Smooth muscle cell (in vitro differentiated cells): ENCODE measurements at regions not wholly inside any gene's neighbourhood (a gene's known extent, or its start where the extent isn't known, plus 50 kb on each side); places are given as distances from the start of the nearest gene placed in this dataset.

ENCODE experiments used
- DNase-seq: peaks from one replicate; lab custom pipeline; 2025; ENCODE audit not compliant: unreplicated experiment; lab: John Stamatoyannopoulos, UW
- H2AFZ ChIP-seq: fragments of 200-600 bp; sonication (generic); 2 replicates; pipeline ENCODE4 v1.6.0; 2016; ENCODE audit warnings: antibody characterized with exemption, low read depth, mild to moderate bottlenecking
- H3F3A ChIP-seq: fragments of 200-600 bp; sonication (generic); 2 replicates; pipeline ENCODE4 v1.6.0; 2017; ENCODE audit warnings: antibody characterized with exemption, low read depth
- H3K27ac ChIP-seq: fragments of 200-600 bp; sonication (generic); 2 replicates; pipeline ENCODE4 v1.5.1; 2016; ENCODE audit warnings: low read depth, mild to moderate bottlenecking
- H3K27me3 ChIP-seq: fragments of 200-600 bp; sonication (generic); 2 replicates; pipeline ENCODE4 v1.6.1; 2016; ENCODE audit warnings: low read depth, mild to moderate bottlenecking
- H3K36me3 ChIP-seq: fragments of 200-600 bp; sonication (generic); 2 replicates; pipeline ENCODE4 v1.5.1; 2016; ENCODE audit warnings: low read depth
- H3K4me1 ChIP-seq: fragments of 200-600 bp; sonication (generic); 2 replicates; pipeline ENCODE4 v1.5.1; 2016; ENCODE audit warnings: low read depth
- H3K4me2 ChIP-seq: fragments of 200-600 bp; sonication (generic); 2 replicates; pipeline ENCODE4 v1.6.0; 2016; ENCODE audit warnings: mild to moderate bottlenecking
- H3K4me3 ChIP-seq: fragments of 200-600 bp; sonication (generic); 2 replicates; pipeline ENCODE4 v1.5.1; 2016; ENCODE audit warnings: mild to moderate bottlenecking
- H3K79me2 ChIP-seq: fragments of 200-600 bp; sonication (generic); 2 replicates; pipeline ENCODE4 v1.6.0; 2016; ENCODE audit warnings: low read depth, mild to moderate bottlenecking
- H3K9ac ChIP-seq: fragments of 200-600 bp; sonication (generic); 2 replicates; pipeline ENCODE4 v1.6.0; 2016; ENCODE audit warnings: low read depth
- H3K9me3 ChIP-seq: fragments of 200-600 bp; sonication (generic); replicated peaks from 2 replicates; pipeline ENCODE4 v1.5.1; 2016; ENCODE audit warnings: low read depth
- H4K20me1 ChIP-seq: fragments of 200-600 bp; sonication (generic); 2 replicates; pipeline ENCODE4 v1.6.0; 2016; ENCODE audit warnings: low read depth
- CTCF ChIP-seq: fragments of 200-600 bp; sonication (generic); IDR thresholded peaks from 2 replicates; pipeline ENCODE4 v1.5.1; 2017; ENCODE audit warnings: borderline replicate concordance, mild to moderate bottlenecking, antibody characterized with exemption; ENCODE audit not compliant: insufficient read depth, poor library complexity, severe bottlenecking
- WGBS: methylation state at CpG from one replicate; pipeline ENCODE4 v1.1.7; 2016; ENCODE audit warnings: low lambda C conversion rate; 5-methylcytosine and 5-hydroxymethylcytosine counted together

- Histone ChIP-seq H3K4me2 (no peak overlapping the region), H2AFZ (no peak overlapping the region), H3K79me2 (no peaks in the 10 kb centered on the region), H3K27ac (no peak overlapping the region), H3K9me3 (no peaks in the 10 kb centered on the region), H4K20me1 (no peaks in the 10 kb centered on the region), H3K9ac (no peak overlapping the region), H3K27me3 (peaks cover 32% of the 10 kb centered on the region), H3K4me1 (no peaks in the 10 kb centered on the region), H3K4me3 (no peak overlapping the region), H3K36me3 (no peaks in the 10 kb centered on the region), H3F3A (no peaks in the 10 kb centered on the region)
- TF ChIP-seq CTCF: no peak
- WGBS: 93% methylated on average over 14 of the region's 14 CpGs
- no peak for DNase-seq
Observed at GRCh38 chr2:238773472-238773871, 74.4 kb upstream of the TWIST2 start.

GRCh38 chr2:238774071-238774470 lies 73.8 kb upstream of the TWIST2 start:
- Histone ChIP-seq H3K9ac (no peak overlapping the region), H2AFZ (no peak overlapping the region), H3K9me3 (no peaks in the 10 kb centered on the region), H3K79me2 (no peaks in the 10 kb centered on the region), H4K20me1 (no peaks in the 10 kb centered on the region), H3K27me3 (peaks cover 26% of the 10 kb centered on the region), H3K4me1 (no peaks in the 10 kb centered on the region), H3F3A (no peaks in the 10 kb centered on the region), H3K27ac (no peak overlapping the region), H3K4me2 (no peak overlapping the region), H3K36me3 (no peaks in the 10 kb centered on the region), H3K4me3 (no peak overlapping the region)
- 95% methylated on average over 7 of the region's 7 CpGs for WGBS
- TF ChIP-seq CTCF: no peak
- no peak for DNase-seq

GRCh38 chr2:238774980-238775509 lies 72.8 kb upstream of the TWIST2 start:
- peaks cover 17% of the 10 kb centered on the region for H3K27me3 ChIP-seq
- no peaks in the 10 kb centered on the region for H3F3A ChIP-seq
- no peak for TF ChIP-seq CTCF
- no peaks in the 10 kb centered on the region for H3K36me3 ChIP-seq
- H3K4me3 ChIP-seq: no peak overlapping the region
- no peak overlapping the region for H3K9ac ChIP-seq
- no peaks in the 10 kb centered on the region for H3K9me3 ChIP-seq
- H3K79me2 ChIP-seq: no peaks in the 10 kb centered on the region
- H3K27ac ChIP-seq: no peak overlapping the region
- H3K4me2 ChIP-seq: no peak overlapping the region
- no peak for DNase-seq
- 88% methylated on average over 5 of the region's 5 CpGs for WGBS
- no peaks in the 10 kb centered on the region for H3K4me1 ChIP-seq
- H4K20me1 ChIP-seq: no peaks in the 10 kb centered on the region
- H2AFZ ChIP-seq: no peak overlapping the region

GRCh38 chr2:238775591-238775990 lies 72.3 kb upstream of the TWIST2 start:
- WGBS: 93% methylated on average over 11 of the region's 11 CpGs
- H3K4me2 ChIP-seq: no peak overlapping the region
- no peak for DNase-seq

More at GRCh38 chr2:238775591-238775990, 72.3 kb upstream of the TWIST2 start:
- Histone ChIP-seq H3K27ac (no peak overlapping the region), H4K20me1 (no peaks in the 10 kb centered on the region), H3K4me3 (no peak overlapping the region), H3K36me3 (no peaks in the 10 kb centered on the region), H3K79me2 (no peaks in the 10 kb centered on the region), H3F3A (no peaks in the 10 kb centered on the region), H3K9ac (no peak overlapping the region), H3K27me3 (peaks cover 11% of the 10 kb centered on the region), H3K9me3 (no peaks in the 10 kb centered on the region), H3K4me1 (no peaks in the 10 kb centered on the region), H2AFZ (no peak overlapping the region)
- no peak for TF ChIP-seq CTCF
